HFF-Myc (cell line): ENCODE measurements at regions not wholly inside any gene's neighbourhood (a gene's known extent, or its start where the extent isn't known, plus 50 kb on each side); places are given as distances from the start of the nearest gene placed in this dataset.
A peak's percentile ranks its signal among the peaks of the same experiment; 100 is the strongest.

ENCODE experiments used
- DNase-seq: peaks from one replicate; pipeline ENCODE4 v3.0.0-alpha.2; 2011; ENCODE audit warnings: low read depth; ENCODE audit errors: extremely low read depth
- H3K4me3 ChIP-seq: replicated peaks from 2 replicates; pipeline ENCODE4 v1.5.1; 2011; ENCODE audit warnings: low read depth, mild to moderate bottlenecking, control low read depth, low read length
- CTCF ChIP-seq: IDR thresholded peaks from 2 replicates; pipeline ENCODE4 v1.5.1; 2012; ENCODE audit warnings: mild to moderate bottlenecking, low read depth, low read length, control low read depth; ENCODE audit errors: missing control alignments

DNA sequence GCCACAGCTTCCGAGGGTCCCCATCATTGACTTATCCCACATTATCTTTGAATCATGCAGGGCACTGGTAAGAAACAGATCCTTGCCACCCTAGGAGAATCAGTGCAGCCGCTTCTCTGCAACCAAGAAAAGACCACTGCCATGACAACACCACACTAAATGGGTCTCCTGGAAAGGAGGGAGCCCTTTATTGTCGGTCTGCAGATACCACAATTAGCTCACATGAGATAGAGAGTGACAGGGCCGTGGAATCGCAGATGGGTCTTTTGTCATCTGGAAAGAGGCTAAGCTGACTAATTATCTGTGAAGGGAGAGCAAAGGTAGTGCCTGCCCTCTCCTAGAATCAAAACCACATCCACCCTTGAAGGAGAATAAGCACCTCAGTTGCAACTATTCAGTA is 178.3 kb upstream of the MYO16 start:
- H3K4me3 ChIP-seq, result no peak overlapping the region
- DNase-seq, result no peak
- no peak for TF ChIP-seq CTCF

DNA sequence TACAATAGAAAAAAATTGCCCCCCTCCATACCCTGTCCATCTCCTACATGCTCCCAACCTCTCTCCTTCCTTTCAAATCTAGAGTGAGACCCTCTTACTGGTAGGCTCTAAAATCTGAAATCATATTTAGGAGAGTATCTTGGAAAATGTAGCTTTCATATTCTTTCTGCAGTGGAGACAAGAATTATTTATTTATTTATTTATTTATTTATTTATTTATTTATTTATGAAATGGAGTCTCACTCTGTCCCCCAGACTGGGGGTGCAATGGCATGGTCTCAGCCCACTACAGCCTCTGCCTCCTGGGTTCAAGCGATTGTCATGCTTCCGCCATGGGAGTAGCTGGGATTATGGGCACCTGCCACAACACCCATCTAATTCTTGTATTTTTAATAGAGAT is 174.1 kb upstream of the MYO16 start:
- TF ChIP-seq CTCF, result no peak
- H3K4me3 ChIP-seq, result no peak overlapping the region
- DNase-seq, result no peak

DNA sequence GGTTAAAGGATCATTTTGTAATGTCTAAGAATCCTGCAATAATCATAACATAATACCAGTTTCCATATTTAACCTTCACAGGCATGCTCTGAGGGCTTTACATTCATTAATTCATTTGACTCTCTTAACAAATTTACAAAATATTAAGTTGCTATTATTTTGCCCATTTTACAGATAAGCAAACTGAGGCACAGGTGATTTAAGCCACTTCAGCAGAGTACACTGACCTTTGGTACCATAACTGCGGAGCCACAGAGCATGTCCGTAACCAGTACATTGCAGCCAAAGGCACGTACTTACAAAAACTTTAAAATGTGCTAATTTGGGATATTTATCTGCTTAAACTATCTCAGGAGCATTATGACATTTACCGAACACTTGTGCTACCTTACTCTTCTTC is 169.4 kb upstream of the MYO16 start:
- no peak for TF ChIP-seq CTCF
- DNase-seq, result no peak
- no peak overlapping the region for H3K4me3 ChIP-seq

- no peak overlapping the region for H3K4me3 ChIP-seq
- no peak for DNase-seq
- no peak for TF ChIP-seq CTCF
Measured at GRCh38 chr13:108460746-108461145, 168.7 kb upstream of the MYO16 start.

DNA sequence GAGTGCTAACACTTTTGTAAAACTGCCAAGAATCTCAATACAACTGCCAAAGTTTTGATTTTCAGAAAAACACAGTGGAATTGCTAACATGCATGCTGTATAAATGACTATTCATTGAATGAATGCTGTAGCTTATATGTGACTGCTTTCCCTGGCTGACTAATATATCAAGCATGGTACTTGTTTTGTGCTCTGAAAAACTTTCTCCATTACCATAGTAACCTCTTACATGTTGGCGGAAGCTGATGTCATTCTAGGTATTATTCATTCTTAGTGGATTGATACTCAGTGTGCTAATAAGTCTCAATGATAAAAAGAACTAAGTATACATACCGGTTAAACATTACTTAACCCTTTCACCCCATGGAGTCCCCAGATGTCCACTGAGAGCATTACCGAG is 166.1 kb upstream of the MYO16 start:
- DNase-seq, result peak; percentile 3
- TF ChIP-seq CTCF, result no peak
- no peak overlapping the region for H3K4me3 ChIP-seq

DNA sequence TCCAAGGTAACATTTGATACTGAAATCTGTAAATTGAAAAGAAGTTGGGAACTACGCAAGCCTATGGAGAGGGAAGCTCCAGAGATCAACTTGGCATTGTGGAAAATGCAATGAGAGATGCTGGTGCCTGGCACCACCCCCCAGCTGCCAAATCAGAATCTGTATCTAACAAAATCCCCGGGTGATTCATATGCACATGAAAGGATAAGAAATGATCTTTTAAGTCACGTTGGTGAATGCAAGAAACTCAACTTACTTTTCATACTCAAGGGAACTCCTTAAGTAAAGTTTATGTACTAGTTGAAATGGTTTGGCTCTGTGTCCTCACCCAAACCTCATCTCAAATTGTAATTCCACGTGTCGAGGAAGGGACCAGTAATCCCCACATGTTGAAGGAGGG is 158.5 kb upstream of the MYO16 start:
- H3K4me3 ChIP-seq, result no peak overlapping the region
- DNase-seq, result no peak
- TF ChIP-seq CTCF, result no peak

DNA sequence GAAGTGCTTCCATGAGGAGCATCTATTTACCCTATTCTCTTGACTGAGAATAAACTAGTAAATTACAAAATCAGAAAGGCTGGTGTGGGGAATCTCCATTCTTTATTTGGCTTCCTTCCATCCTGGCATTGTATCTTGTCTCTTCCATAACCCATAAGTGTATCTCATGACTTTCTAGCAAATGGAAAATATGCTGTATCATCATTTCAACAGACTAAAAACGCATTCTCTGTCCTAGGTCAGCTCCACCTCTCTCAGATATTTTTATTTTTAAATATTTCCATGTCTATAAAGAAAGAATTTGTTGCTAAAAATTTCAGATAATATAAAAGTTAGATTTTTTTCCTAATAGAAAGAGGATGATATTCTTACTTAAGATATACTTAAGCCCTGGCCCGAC is 154.2 kb upstream of the MYO16 start:
- TF ChIP-seq CTCF, result no peak

More for the DNA sequence above, 154.2 kb upstream of the MYO16 start:
- DNase-seq, result no peak
- no peak overlapping the region for H3K4me3 ChIP-seq
